ENCODE measurements at regions not wholly inside any gene's neighbourhood (a gene's known extent, or its start where the extent isn't known, plus 50 kb on each side); places are given as distances from the start of the nearest gene placed in this dataset.
"Not testable (repeated sequence)": the region's sequence is repeated elsewhere in the genome, so short reads cannot be mapped to it uniquely, and the experiment has no call there.

GRCh38 chr6:14406614-14407331 lies 289.2 kb downstream of the CD83 start:
- Histone ChIP-seq H3K4me1 (ENCODE audit: control insufficient read depth, insufficient read depth, low read length) (peaks cover 13% of the 10 kb centered on the region), H3K36me3 (ENCODE audit: control insufficient read depth, insufficient read depth, low read length) (no peaks in the 10 kb centered on the region), H3K4me3 (ENCODE audit: insufficient read depth, low read depth, low read length) (no peak overlapping the region), H3K27me3 (ENCODE audit: control insufficient read depth, insufficient read depth, low read length, poor library complexity, severe bottlenecking) (no peaks in the 10 kb centered on the region), H3K27ac (ENCODE audit: insufficient read depth, low read depth, low read length, poor library complexity, severe bottlenecking) (peak overlapping the region; percentile 1), H3K9me3 (ENCODE audit: control insufficient read depth, low read length) (no peaks in the 10 kb centered on the region)
- 32 to 41% methylated on average over 6 to 9 of the region's 9 CpGs for WGBS, 2 experiments

DNA sequence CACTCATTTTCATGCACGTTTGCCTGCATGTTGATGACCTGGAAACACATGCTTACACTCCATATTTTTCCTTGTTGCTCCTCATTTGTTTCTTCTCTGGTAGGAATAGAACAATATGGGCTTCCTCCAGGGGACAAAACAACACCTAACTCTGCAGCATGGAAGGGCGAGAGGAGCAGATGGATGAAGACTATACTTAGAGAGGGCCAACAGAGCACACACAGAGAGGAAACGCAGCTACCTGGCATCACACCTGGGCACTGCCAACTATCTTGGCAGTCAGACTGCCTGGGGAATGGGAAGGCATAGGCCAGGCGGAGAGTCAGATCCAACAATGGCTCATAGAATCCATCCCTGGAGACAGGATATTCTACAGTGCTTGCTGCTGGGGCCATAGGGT lies 290.9 kb downstream of the CD83 start:
- Histone ChIP-seq H3K9me3 (ENCODE audit: control insufficient read depth, low read length) (no peaks in the 10 kb centered on the region), H3K27me3 (ENCODE audit: control insufficient read depth, insufficient read depth, low read length, poor library complexity, severe bottlenecking) (no peaks in the 10 kb centered on the region), H3K36me3 (ENCODE audit: control insufficient read depth, insufficient read depth, low read length) (no peaks in the 10 kb centered on the region), H3K4me3 (ENCODE audit: insufficient read depth, low read depth, low read length) (no peak overlapping the region), H3K4me1 (ENCODE audit: control insufficient read depth, insufficient read depth, low read length) (peaks cover 13% of the 10 kb centered on the region), H3K27ac (ENCODE audit: insufficient read depth, low read depth, low read length, poor library complexity, severe bottlenecking) (no peak overlapping the region)
- 90 to 94% methylated on average over 4 of the region's 4 CpGs for WGBS, 2 experiments

- Histone ChIP-seq H3K9me3 (ENCODE audit: control insufficient read depth, low read length) (no peaks in the 10 kb centered on the region), H3K4me3 (ENCODE audit: insufficient read depth, low read depth, low read length) (no peak overlapping the region), H3K4me1 (ENCODE audit: control insufficient read depth, insufficient read depth, low read length) (peaks cover 7% of the 10 kb centered on the region), H3K36me3 (ENCODE audit: control insufficient read depth, insufficient read depth, low read length) (no peaks in the 10 kb centered on the region), H3K27ac (ENCODE audit: insufficient read depth, low read depth, low read length, poor library complexity, severe bottlenecking) (no peak overlapping the region), H3K27me3 (ENCODE audit: control insufficient read depth, insufficient read depth, low read length, poor library complexity, severe bottlenecking) (no peaks in the 10 kb centered on the region)
- WGBS, 2 experiments: 93 to 98% methylated on average over 2 of the region's 2 CpGs
Measured at GRCh38 chr6:14412026-14412425, 294.5 kb downstream of the CD83 start.

DNA sequence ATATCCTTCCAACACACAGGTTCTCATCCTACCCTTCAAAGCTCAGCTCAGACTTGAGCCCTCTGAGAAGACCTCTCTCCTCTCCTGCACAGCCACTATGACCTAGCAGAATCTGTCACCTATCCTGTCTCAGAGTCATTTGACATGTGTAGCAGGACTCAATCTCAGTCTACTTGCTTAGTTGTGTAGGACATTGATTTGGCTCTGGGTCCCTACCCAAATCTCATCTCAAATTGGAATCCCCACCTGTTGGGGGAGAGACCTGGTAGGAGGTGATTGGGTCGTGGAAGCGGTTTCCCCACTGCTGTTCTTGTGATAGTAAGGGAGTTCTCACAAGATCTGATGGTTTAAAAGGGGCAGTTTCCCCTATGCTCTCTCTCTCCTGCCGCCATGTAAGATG lies 297.9 kb downstream of the CD83 start:
- 92 to 95% methylated on average over 3 of the region's 3 CpGs for WGBS, 2 experiments

DNA sequence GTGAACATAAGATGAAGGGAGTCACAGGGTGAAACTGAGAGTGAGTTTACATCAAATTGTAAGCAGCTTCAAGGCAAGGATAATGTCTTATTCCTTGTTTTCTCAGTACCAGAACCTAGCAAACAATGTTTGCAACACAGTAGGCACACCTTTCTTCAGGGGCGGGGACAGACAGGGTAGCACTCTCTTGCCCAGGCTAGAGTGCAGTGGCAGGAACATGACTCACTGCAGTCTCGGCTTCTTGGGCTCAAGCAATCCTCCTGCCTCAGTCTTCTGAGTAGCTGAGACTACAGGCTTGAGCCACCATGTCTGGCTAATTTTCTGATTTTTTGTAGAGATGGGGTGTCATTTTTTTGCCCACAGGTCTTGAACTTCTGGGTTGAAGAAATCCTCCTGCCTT lies 299.8 kb downstream of the CD83 start:
- WGBS, 2 experiments: 88 to 91% methylated on average over 2 of the region's 2 CpGs
- Histone ChIP-seq H3K4me1 (ENCODE audit: control insufficient read depth, insufficient read depth, low read length) (no peaks in the 10 kb centered on the region), H3K27ac (ENCODE audit: insufficient read depth, low read depth, low read length, poor library complexity, severe bottlenecking) (no peak overlapping the region), H3K4me3 (ENCODE audit: insufficient read depth, low read depth, low read length) (no peak overlapping the region), H3K27me3 (ENCODE audit: control insufficient read depth, insufficient read depth, low read length, poor library complexity, severe bottlenecking) (no peaks in the 10 kb centered on the region), H3K9me3 (ENCODE audit: control insufficient read depth, low read length) (no peaks in the 10 kb centered on the region), H3K36me3 (ENCODE audit: control insufficient read depth, insufficient read depth, low read length) (no peaks in the 10 kb centered on the region)

More for the DNA sequence above, 297.9 kb downstream of the CD83 start:
- no peaks in the 10 kb centered on the region for H3K4me1 ChIP-seq (ENCODE audit: control insufficient read depth, insufficient read depth, low read length)
- no peaks in the 10 kb centered on the region for H3K36me3 ChIP-seq (ENCODE audit: control insufficient read depth, insufficient read depth, low read length)
- no peak overlapping the region for H3K4me3 ChIP-seq (ENCODE audit: insufficient read depth, low read depth, low read length)
- no peaks in the 10 kb centered on the region for H3K9me3 ChIP-seq (ENCODE audit: control insufficient read depth, low read length)
- H3K27ac ChIP-seq (ENCODE audit: insufficient read depth, low read depth, low read length, poor library complexity, severe bottlenecking): no peak overlapping the region
- no peaks in the 10 kb centered on the region for H3K27me3 ChIP-seq (ENCODE audit: control insufficient read depth, insufficient read depth, low read length, poor library complexity, severe bottlenecking)

DNA sequence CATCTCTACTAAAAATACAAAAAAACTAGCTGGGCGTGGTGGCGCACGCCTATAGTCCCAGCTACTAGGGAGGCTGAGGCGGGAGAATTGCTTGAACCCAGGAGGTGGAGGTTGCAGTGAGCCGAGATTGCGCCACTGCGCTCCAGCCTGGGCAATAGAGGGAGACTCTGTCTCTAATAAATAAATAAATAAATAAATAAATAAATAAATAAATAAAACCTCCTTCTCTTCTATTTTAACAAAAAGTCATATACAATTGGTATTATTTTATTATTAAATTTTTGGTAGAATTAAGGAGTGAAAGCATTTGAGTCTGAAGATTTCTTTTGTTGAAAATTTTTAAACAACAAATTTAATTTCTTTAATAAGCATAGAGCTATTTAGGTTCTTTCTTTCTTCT lies 301.7 kb downstream of the CD83 start:
- not testable (repeated sequence) for H3K9me3 ChIP-seq (ENCODE audit: control insufficient read depth, low read length); H3K27me3 ChIP-seq (ENCODE audit: control insufficient read depth, insufficient read depth, low read length, poor library complexity, severe bottlenecking); H3K4me1 ChIP-seq (ENCODE audit: control insufficient read depth, insufficient read depth, low read length); H3K36me3 ChIP-seq (ENCODE audit: control insufficient read depth, insufficient read depth, low read length); H3K27ac ChIP-seq (ENCODE audit: insufficient read depth, low read depth, low read length, poor library complexity, severe bottlenecking); H3K4me3 ChIP-seq (ENCODE audit: insufficient read depth, low read depth, low read length)
- 91 to 96% methylated on average over 4 to 5 of the region's 7 CpGs for WGBS, 2 experiments

- H3K27me3 ChIP-seq (ENCODE audit: control insufficient read depth, insufficient read depth, low read length, poor library complexity, severe bottlenecking): no peaks in the 10 kb centered on the region
- no peak overlapping the region for H3K27ac ChIP-seq (ENCODE audit: insufficient read depth, low read depth, low read length, poor library complexity, severe bottlenecking)
- no peaks in the 10 kb centered on the region for H3K4me1 ChIP-seq (ENCODE audit: control insufficient read depth, insufficient read depth, low read length)
- H3K9me3 ChIP-seq (ENCODE audit: control insufficient read depth, low read length): no peaks in the 10 kb centered on the region
- no peaks in the 10 kb centered on the region for H3K36me3 ChIP-seq (ENCODE audit: control insufficient read depth, insufficient read depth, low read length)
- 93 to 96% methylated on average over 6 of the region's 6 CpGs for whole genome bisulfite sequencing, 2 experiments
- no peak overlapping the region for H3K4me3 ChIP-seq (ENCODE audit: insufficient read depth, low read depth, low read length)
Measured at GRCh38 chr6:14422061-14422460, 304.5 kb downstream of the CD83 start.

GRCh38 chr6:14422917-14423316 lies 305.3 kb downstream of the CD83 start:
- no peaks in the 10 kb centered on the region for H3K36me3 ChIP-seq (ENCODE audit: control insufficient read depth, insufficient read depth, low read length)
- 100% methylated on average over 2 of the region's 2 CpGs for WGBS, 2 experiments
- H3K27ac ChIP-seq (ENCODE audit: insufficient read depth, low read depth, low read length, poor library complexity, severe bottlenecking): no peak overlapping the region
- H3K9me3 ChIP-seq (ENCODE audit: control insufficient read depth, low read length): no peaks in the 10 kb centered on the region
- no peaks in the 10 kb centered on the region for H3K27me3 ChIP-seq (ENCODE audit: control insufficient read depth, insufficient read depth, low read length, poor library complexity, severe bottlenecking)
- H3K4me1 ChIP-seq (ENCODE audit: control insufficient read depth, insufficient read depth, low read length): no peaks in the 10 kb centered on the region
- H3K4me3 ChIP-seq (ENCODE audit: insufficient read depth, low read depth, low read length): no peak overlapping the region

DNA sequence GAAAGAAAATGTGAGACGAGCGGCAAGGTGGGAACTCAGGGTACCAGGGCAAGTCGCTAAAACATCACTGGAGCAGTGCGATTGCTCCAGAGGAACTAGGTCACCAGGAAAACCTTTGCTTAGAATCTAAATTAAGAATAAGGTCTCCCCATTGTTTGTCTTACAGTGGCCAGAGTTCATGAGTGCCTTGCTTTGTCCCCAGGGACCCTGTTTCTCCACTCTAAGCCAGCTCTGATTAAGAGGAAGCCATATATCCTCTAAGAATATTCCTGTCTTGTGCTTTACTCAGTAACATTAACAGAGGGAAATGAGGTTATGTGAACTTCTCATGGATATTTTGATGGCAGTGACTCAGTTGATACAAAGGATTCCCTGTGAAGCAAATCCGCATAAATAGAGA lies 305.8 kb downstream of the CD83 start:
- 89 to 96% methylated on average over 5 of the region's 5 CpGs for WGBS, 2 experiments
- no peaks in the 10 kb centered on the region for H3K27me3 ChIP-seq (ENCODE audit: control insufficient read depth, insufficient read depth, low read length, poor library complexity, severe bottlenecking)

DNA sequence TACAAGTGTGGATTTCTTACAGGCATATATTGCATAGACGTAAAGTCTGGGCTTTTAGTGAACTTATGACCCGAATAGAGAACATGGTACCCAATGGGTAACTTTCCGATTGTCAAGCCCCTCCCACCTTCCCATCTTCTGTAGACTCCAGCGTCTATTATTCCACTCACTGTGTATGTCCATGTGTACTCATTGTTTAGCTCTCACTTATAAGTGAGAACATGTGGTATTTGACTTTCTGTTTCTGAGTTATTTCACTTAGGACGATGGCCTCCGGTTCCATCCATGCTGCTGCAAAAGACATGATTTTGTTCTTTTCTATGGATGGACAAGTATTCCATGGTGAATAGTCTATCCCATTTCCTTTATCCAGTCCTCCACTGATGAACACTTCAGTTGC lies 306.4 kb downstream of the CD83 start:
- WGBS, 2 experiments: 95 to 98% methylated on average over 5 to 6 of the region's 6 CpGs
- Histone ChIP-seq H3K4me3 (ENCODE audit: insufficient read depth, low read depth, low read length) (no peak overlapping the region), H3K27ac (ENCODE audit: insufficient read depth, low read depth, low read length, poor library complexity, severe bottlenecking) (no peak overlapping the region), H3K4me1 (ENCODE audit: control insufficient read depth, insufficient read depth, low read length) (peaks cover under 1% of the 10 kb centered on the region), H3K36me3 (ENCODE audit: control insufficient read depth, insufficient read depth, low read length) (no peaks in the 10 kb centered on the region), H3K9me3 (ENCODE audit: control insufficient read depth, low read length) (no peaks in the 10 kb centered on the region), H3K27me3 (ENCODE audit: control insufficient read depth, insufficient read depth, low read length, poor library complexity, severe bottlenecking) (no peaks in the 10 kb centered on the region)

More for the DNA sequence above, 305.8 kb downstream of the CD83 start:
- Histone ChIP-seq H3K9me3 (ENCODE audit: control insufficient read depth, low read length) (no peaks in the 10 kb centered on the region), H3K4me1 (ENCODE audit: control insufficient read depth, insufficient read depth, low read length) (no peaks in the 10 kb centered on the region), H3K4me3 (ENCODE audit: insufficient read depth, low read depth, low read length) (no peak overlapping the region), H3K27ac (ENCODE audit: insufficient read depth, low read depth, low read length, poor library complexity, severe bottlenecking) (no peak overlapping the region), H3K36me3 (ENCODE audit: control insufficient read depth, insufficient read depth, low read length) (no peaks in the 10 kb centered on the region)

DNA sequence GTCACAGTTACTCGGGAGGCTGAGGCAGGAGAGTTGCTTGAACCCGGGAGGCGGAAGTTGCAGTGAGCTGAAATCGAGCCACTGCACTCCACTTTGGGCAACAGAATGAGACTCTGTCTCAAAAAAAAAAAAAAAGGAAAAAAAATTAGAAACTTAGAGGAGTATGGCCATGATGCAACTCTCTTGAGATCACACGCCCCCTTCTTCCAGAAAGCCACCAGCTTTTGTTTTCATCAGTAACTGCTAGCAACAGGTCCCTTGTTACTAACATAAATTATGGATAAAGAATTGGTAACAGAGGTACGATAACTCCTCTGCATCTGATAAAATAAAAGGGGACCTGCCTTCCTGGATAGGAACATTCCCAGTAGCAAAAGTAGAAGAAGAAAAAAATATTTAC lies 308.2 kb downstream of the CD83 start:
- 95 to 98% methylated on average over 4 to 6 of the region's 6 CpGs for WGBS, 2 experiments
- Histone ChIP-seq H3K4me1 (ENCODE audit: control insufficient read depth, insufficient read depth, low read length) (peaks cover 5% of the 10 kb centered on the region), H3K36me3 (ENCODE audit: control insufficient read depth, insufficient read depth, low read length) (no peaks in the 10 kb centered on the region), H3K27me3 (ENCODE audit: control insufficient read depth, insufficient read depth, low read length, poor library complexity, severe bottlenecking) (no peaks in the 10 kb centered on the region), H3K9me3 (ENCODE audit: control insufficient read depth, low read length) (no peaks in the 10 kb centered on the region), H3K4me3 (ENCODE audit: insufficient read depth, low read depth, low read length) (no peak overlapping the region), H3K27ac (ENCODE audit: insufficient read depth, low read depth, low read length, poor library complexity, severe bottlenecking) (no peak overlapping the region)
